Peyer's patch (tissue), 4 donors: ENCODE measurements at regions not wholly inside any gene's neighbourhood (a gene's known extent, or its start where the extent isn't known, plus 50 kb on each side); places are given as distances from the start of the nearest gene placed in this dataset.

Experiments used
- CTCF ChIP-seq, 6 experiments: fragments of 450-650 bp in 4 of 6; fragments of 200-600 bp in 2 of 6; sonication (generic) in 1 of 6; IDR thresholded peaks; one replicate each; pipeline ENCODE4 v1.5.1; 2017 to 2019; ENCODE audit warnings: antibody characterized with exemption in 6 of 6, mild to moderate bottlenecking in 3 of 6, moderate library complexity in 1 of 6
- POLR2A ChIP-seq, 2 donors: fragments of 450-650 bp; IDR thresholded peaks; one replicate each; pipeline ENCODE4 v1.5.1; 2017; ENCODE audit warnings: antibody characterized with exemption in 2 of 2, mild to moderate bottlenecking in 2 of 2, moderate library complexity in 2 of 2

DNA sequence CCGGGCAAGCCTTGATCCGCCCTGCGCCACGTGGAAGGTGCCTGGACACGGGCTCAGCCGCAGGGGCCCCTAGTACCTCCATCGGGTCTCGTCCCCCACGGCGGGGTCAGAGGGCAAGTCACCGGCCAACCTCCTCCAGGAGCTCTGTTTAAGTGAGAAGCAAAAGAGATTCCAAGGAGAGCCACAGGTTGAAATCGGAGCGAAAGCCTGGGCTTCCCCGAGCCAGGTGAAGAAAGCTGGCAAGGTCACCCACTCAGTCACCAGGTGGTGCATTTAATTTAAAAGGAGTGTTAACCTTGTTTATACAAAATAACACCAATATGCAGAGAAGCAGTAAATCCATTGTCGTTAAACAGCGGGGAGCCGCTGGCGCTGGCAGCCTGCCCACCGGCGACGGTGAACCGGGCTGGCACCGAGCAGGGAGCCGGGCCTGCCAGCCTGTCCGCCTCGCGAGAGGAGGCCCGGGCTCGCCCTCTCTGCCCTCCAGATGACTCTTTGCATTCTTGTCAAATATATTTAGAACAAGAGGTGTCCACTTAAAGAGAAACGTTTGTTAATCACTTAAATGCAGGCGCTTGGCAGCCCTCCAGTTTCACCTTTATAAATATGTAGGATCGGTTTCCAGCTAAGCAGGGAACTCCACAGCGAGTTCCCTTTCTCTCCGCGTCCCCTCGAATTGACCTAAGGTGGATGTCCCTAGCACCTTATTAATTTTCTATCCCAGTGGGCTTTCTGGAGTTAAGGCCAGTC is 277.3 kb upstream of the NR2F2 start:
- TF ChIP-seq CTCF (IDR thresholded peaks at IDR 0.05) (no peak), POLR2A (IDR thresholded peaks at IDR 0.05) (no peak)
